ENCODE measurements at regions not wholly inside any gene's neighbourhood (a gene's known extent, or its start where the extent isn't known, plus 50 kb on each side); places are given as distances from the start of the nearest gene placed in this dataset.

GRCh38 chr5:173772384-173773059, 115.6 kb upstream of the CPEB4 start:
- TF ChIP-seq CTCF (IDR thresholded peaks at IDR 0.05; ENCODE audit: low read depth, low read length, missing control alignments), result no peak
- no peak overlapping the region for H3K4me3 ChIP-seq (replicated peaks; ENCODE audit: low read depth, low read length)
- no peak for DNase-seq (ENCODE audit: extremely low read depth, low read depth)

- no peak for DNase-seq (ENCODE audit: extremely low read depth, low read depth)
- no peak overlapping the region for H3K4me3 ChIP-seq (replicated peaks; ENCODE audit: low read depth, low read length)
- TF ChIP-seq CTCF (IDR thresholded peaks at IDR 0.05; ENCODE audit: low read depth, low read length, missing control alignments), result no peak
These were observed 113.8 kb upstream of the CPEB4 start for GRCh38 chr5:173774271-173774761.

- no peak overlapping the region for H3K4me3 ChIP-seq (replicated peaks; ENCODE audit: low read depth, low read length)
- no peak for DNase-seq (ENCODE audit: extremely low read depth, low read depth)
- TF ChIP-seq CTCF (IDR thresholded peaks at IDR 0.05; ENCODE audit: low read depth, low read length, missing control alignments), result no peak
These were observed 112.6 kb upstream of the CPEB4 start for GRCh38 chr5:173775261-173776197.

GRCh38 chr5:173777149-173777548, 111.0 kb upstream of the CPEB4 start:
- H3K4me3 ChIP-seq (replicated peaks; ENCODE audit: low read depth, low read length), result no peak overlapping the region
- DNase-seq (ENCODE audit: extremely low read depth, low read depth), result no peak
- TF ChIP-seq CTCF (IDR thresholded peaks at IDR 0.05; ENCODE audit: low read depth, low read length, missing control alignments), result no peak

GRCh38 chr5:173777674-173778073, 110.5 kb upstream of the CPEB4 start:
- TF ChIP-seq CTCF (IDR thresholded peaks at IDR 0.05; ENCODE audit: low read depth, low read length, missing control alignments), result no peak
- DNase-seq (ENCODE audit: extremely low read depth, low read depth), result no peak
- no peak overlapping the region for H3K4me3 ChIP-seq (replicated peaks; ENCODE audit: low read depth, low read length)

- no peak overlapping the region for H3K4me3 ChIP-seq (replicated peaks; ENCODE audit: low read depth, low read length)
- TF ChIP-seq CTCF (IDR thresholded peaks at IDR 0.05; ENCODE audit: low read depth, low read length, missing control alignments), result no peak
- DNase-seq (ENCODE audit: extremely low read depth, low read depth), result no peak
These were observed 109.9 kb upstream of the CPEB4 start for GRCh38 chr5:173778152-173778782.

Measured in HFF-Myc (cell line).